Chondrocyte (in vitro differentiated cells): ENCODE measurements at regions not wholly inside any gene's neighbourhood (a gene's known extent, or its start where the extent isn't known, plus 50 kb on each side); places are given as distances from the start of the nearest gene placed in this dataset.

Source experiments
- DNase-seq: peaks from one replicate; pipeline ENCODE4 v3.0.0; 2021; ENCODE audit warnings: mixed read lengths, low spot score
- H3K27ac Mint-ChIP-seq: one replicate; pipeline ENCODE4 v1.8.0; 2021; ENCODE audit warnings: mild to moderate bottlenecking, moderate library complexity, mixed read lengths; ENCODE audit not compliant: unreplicated experiment
- H3K27me3 Mint-ChIP-seq: 2 replicates; pipeline ENCODE4 v1.8.0; 2021; ENCODE audit warnings: low read depth, mixed read lengths
- H3K36me3 Mint-ChIP-seq: 2 replicates; pipeline ENCODE4 v1.8.0; 2021; ENCODE audit warnings: low read depth, mixed read lengths
- H3K4me1 Mint-ChIP-seq: 2 replicates; pipeline ENCODE4 v1.8.0; 2021; ENCODE audit warnings: low read depth, mild to moderate bottlenecking, mixed read lengths
- H3K4me3 Mint-ChIP-seq: one replicate; pipeline ENCODE4 v1.8.0; 2021; ENCODE audit warnings: mild to moderate bottlenecking, moderate library complexity, mixed read lengths; ENCODE audit not compliant: unreplicated experiment
- H3K9me3 Mint-ChIP-seq: 2 replicates; pipeline ENCODE4 v1.8.0; 2021; ENCODE audit warnings: low read depth, mixed read lengths
- TF ChIP-seq, protein P1 (sequence below): fragments of 200-600 bp; sonication (generic); IDR thresholded peaks from 2 replicates; pipeline ENCODE4 v1.5.0; 2021; ENCODE audit warnings: antibody characterized with exemption, mild to moderate bottlenecking, moderate library complexity

DNA sequence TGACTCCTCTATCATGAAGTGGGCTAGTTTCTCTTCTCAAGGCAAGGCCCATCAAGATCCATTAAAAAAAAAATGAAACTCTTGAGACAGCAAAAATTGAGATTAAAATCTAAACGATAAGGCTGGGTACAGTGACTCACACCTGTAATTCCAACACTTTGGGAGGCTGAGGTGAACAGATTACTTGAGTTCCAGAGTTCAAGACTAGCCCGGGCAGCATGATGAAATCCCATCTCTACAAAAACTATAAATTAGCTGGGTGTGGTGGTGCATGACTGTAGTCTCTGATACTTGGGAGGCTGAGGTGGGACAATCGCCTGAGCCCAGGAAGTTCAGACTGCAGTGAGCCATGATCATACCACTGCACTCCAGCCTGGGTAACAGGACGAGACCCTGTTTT is 226.5 kb upstream of the SOX5 start:
- H3K9me3 Mint-ChIP-seq = no peaks in the 10 kb centered on the region
- no peak overlapping the region for H3K27ac Mint-ChIP-seq
- DNase-seq = no peak
- no peaks in the 10 kb centered on the region for H3K36me3 Mint-ChIP-seq
- H3K4me3 Mint-ChIP-seq = no peak overlapping the region
- no peaks in the 10 kb centered on the region for H3K27me3 Mint-ChIP-seq
- TF ChIP-seq, protein P1, sequence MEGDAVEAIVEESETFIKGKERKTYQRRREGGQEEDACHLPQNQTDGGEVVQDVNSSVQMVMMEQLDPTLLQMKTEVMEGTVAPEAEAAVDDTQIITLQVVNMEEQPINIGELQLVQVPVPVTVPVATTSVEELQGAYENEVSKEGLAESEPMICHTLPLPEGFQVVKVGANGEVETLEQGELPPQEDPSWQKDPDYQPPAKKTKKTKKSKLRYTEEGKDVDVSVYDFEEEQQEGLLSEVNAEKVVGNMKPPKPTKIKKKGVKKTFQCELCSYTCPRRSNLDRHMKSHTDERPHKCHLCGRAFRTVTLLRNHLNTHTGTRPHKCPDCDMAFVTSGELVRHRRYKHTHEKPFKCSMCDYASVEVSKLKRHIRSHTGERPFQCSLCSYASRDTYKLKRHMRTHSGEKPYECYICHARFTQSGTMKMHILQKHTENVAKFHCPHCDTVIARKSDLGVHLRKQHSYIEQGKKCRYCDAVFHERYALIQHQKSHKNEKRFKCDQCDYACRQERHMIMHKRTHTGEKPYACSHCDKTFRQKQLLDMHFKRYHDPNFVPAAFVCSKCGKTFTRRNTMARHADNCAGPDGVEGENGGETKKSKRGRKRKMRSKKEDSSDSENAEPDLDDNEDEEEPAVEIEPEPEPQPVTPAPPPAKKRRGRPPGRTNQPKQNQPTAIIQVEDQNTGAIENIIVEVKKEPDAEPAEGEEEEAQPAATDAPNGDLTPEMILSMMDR = no peak
- H3K4me1 Mint-ChIP-seq = no peaks in the 10 kb centered on the region

DNA sequence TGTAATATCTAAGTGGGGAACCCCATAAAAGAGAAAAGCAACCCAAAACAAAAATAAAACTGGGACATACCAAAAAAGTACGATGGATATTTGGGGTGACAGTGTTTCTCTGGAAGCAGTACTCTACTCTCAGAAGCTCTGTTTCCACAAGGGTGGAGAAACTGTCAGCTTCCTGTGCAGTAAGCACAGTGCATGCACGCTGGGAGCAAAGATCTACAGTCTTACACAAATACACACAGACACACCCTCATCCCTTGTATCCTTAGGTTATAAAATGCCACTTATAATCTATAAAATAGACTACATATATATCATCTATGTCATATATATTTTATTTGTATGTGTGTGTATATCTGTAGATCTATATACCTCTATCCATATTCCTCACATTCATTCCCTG is 225.8 kb upstream of the SOX5 start:
- Mint-ChIP-seq H3K9me3 (no peaks in the 10 kb centered on the region), H3K27ac (no peak overlapping the region), H3K4me1 (no peaks in the 10 kb centered on the region), H3K36me3 (no peaks in the 10 kb centered on the region), H3K27me3 (no peaks in the 10 kb centered on the region), H3K4me3 (no peak overlapping the region)
- DNase-seq = no peak
- TF ChIP-seq, protein P1 = no peak

DNA sequence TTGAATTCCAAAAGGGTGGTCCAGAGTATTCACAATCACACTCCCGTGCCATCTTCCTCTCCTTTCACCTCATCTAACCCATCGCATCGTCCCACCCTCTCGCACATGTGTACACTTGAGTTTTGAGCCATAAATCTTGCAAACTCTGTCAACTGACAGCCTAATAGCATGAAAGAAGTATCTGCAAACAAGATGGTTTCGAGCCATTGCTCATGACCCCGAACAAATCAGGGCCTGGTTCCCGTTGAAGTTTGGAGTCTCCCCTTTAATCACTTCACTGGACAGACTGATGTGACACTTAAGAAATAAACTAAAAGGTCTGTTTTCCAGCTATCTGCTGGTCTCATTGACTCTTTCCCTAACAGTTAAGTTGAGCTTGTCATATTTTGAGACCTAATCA is 223.6 kb upstream of the SOX5 start:
- Mint-ChIP-seq H3K36me3 (no peaks in the 10 kb centered on the region), H3K27ac (no peak overlapping the region), H3K9me3 (no peaks in the 10 kb centered on the region), H3K4me1 (no peaks in the 10 kb centered on the region), H3K4me3 (no peak overlapping the region), H3K27me3 (no peaks in the 10 kb centered on the region)
- DNase-seq = no peak
- TF ChIP-seq, protein P1 = no peak

DNA sequence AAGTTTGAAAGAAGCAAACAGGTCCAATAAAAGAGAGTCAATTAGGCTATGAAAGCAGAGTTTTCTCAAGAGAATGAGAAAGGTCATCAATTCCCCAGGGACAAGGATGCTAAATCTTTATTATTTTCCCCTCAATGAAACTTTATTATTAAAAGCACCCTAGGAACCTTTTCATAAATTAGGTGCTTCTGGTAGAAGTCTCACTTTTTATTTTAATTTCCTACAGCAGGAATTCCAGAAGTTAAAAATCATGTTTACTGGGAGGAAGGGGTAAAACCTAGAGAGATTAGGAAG is 223.2 kb upstream of the SOX5 start:
- no peaks in the 10 kb centered on the region for H3K27me3 Mint-ChIP-seq
- H3K9me3 Mint-ChIP-seq = no peaks in the 10 kb centered on the region
- no peak overlapping the region for H3K4me3 Mint-ChIP-seq
- DNase-seq = no peak
- no peak overlapping the region for H3K27ac Mint-ChIP-seq
- TF ChIP-seq, protein P1 = no peak
- no peaks in the 10 kb centered on the region for H3K4me1 Mint-ChIP-seq
- H3K36me3 Mint-ChIP-seq = no peaks in the 10 kb centered on the region

DNA sequence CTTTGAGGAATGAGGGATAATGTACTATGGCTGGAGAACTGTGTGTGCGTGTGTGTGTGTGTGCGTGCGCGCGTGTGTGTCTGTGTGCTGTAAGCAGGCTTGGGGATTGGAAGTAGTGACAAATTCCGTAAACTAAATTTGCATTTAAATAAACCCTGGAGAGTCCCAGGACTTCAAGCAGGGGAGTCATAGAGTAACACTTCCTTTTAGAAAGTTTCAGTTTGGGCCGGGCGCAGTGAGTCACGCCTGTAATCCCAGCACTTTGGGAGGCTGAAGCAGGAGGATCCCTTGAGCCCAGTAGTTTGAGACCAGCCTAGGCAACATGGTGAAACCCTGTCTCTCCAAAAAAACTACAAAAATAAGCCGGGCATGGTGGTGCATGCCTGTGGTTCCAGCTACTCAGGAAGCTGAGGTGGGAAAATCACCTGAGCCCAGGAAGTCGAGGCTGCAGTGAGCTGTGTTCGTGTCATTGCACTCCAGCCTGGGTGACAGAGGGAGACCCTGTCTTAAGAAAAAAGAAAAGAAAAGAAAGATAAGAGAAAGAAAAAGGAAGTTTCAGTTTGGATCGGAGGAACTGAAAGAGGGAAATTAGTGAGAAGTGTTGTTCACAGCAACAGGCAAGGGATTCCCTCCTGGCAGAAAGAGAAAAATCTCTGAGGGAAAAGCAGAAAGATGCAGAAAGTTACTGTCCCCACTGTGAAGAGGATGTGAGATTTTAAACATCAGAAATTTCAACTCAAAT is 222.7 kb upstream of the SOX5 start:
- no peaks in the 10 kb centered on the region for H3K4me1 Mint-ChIP-seq
- H3K27ac Mint-ChIP-seq = no peak overlapping the region
- TF ChIP-seq, protein P1 = no peak

More for the DNA sequence above, 222.7 kb upstream of the SOX5 start:
- H3K27me3 Mint-ChIP-seq = no peaks in the 10 kb centered on the region
- no peak overlapping the region for H3K4me3 Mint-ChIP-seq
- no peaks in the 10 kb centered on the region for H3K9me3 Mint-ChIP-seq
- no peak for DNase-seq
- no peaks in the 10 kb centered on the region for H3K36me3 Mint-ChIP-seq
